Astrocyte (in vitro differentiated cells and primary cell): ENCODE measurements at regions not wholly inside any gene's neighbourhood (a gene's known extent, or its start where the extent isn't known, plus 50 kb on each side); places are given as distances from the start of the nearest gene placed in this dataset.

Experiments used
- DNase-seq: peaks from one replicate; pipeline ENCODE4 v3.0.0-alpha.2; 2010; ENCODE audit warnings: low read depth
- FAIRE-seq: peaks from 2 replicates; lab custom pipeline; 2011; peaks lifted over from hg19 to GRCh38; lab: Jason Lieb, UNC
- H2AFZ ChIP-seq: 2 replicates; pipeline ENCODE4 v1.6.0; 2012; ENCODE audit warnings: low read depth, low read length, inconsistent platforms
- H3K27ac ChIP-seq: 2 replicates; pipeline ENCODE4 v1.5.1; 2011; ENCODE audit warnings: low read depth, low read length, inconsistent platforms
- H3K27me3 ChIP-seq: 2 replicates; pipeline ENCODE4 v1.6.0; 2011; ENCODE audit warnings: low read length, inconsistent platforms; ENCODE audit not compliant: insufficient read depth
- H3K36me3 ChIP-seq: 2 replicates; pipeline ENCODE4 v1.5.1; 2011; ENCODE audit warnings: low read length, inconsistent platforms; ENCODE audit not compliant: insufficient read depth
- H3K4me1 ChIP-seq: 2 replicates; pipeline ENCODE4 v1.5.1; 2011; ENCODE audit warnings: low read length, inconsistent platforms; ENCODE audit not compliant: insufficient read depth
- H3K4me2 ChIP-seq: 2 replicates; pipeline ENCODE4 v1.6.0; 2012; ENCODE audit warnings: low read length, inconsistent platforms
- H3K4me3 ChIP-seq: 2 replicates; pipeline ENCODE4 v1.5.1; 2011; ENCODE audit warnings: low read depth, mild to moderate bottlenecking, low read length, inconsistent platforms; ENCODE audit not compliant: insufficient read depth
- H3K79me2 ChIP-seq: 2 replicates; pipeline ENCODE4 v1.6.0; 2012; ENCODE audit warnings: mild to moderate bottlenecking, low read length, inconsistent platforms; ENCODE audit not compliant: insufficient read depth
- H3K9ac ChIP-seq: 2 replicates; pipeline ENCODE4 v1.6.0; 2012; ENCODE audit warnings: mild to moderate bottlenecking, low read length, inconsistent platforms
- H3K9me3 ChIP-seq: 2 replicates; pipeline ENCODE4 v1.5.1; 2012; ENCODE audit warnings: low read depth, mild to moderate bottlenecking, low read length, inconsistent platforms; ENCODE audit not compliant: insufficient read depth
- H4K20me1 ChIP-seq: 2 replicates; pipeline ENCODE4 v1.6.0; 2012; ENCODE audit warnings: low read length, inconsistent platforms; ENCODE audit not compliant: insufficient read depth
- H3K27ac Mint-ChIP-seq: one replicate; pipeline ENCODE4 v1.8.0; 2021; ENCODE audit warnings: mild to moderate bottlenecking, mixed read lengths; ENCODE audit not compliant: unreplicated experiment
- H3K27me3 Mint-ChIP-seq: one replicate; pipeline ENCODE4 v1.8.0; 2021; ENCODE audit warnings: low read depth, mixed read lengths; ENCODE audit not compliant: unreplicated experiment
- H3K36me3 Mint-ChIP-seq: one replicate; pipeline ENCODE4 v1.8.0; 2021; ENCODE audit warnings: low read depth, mixed read lengths; ENCODE audit not compliant: unreplicated experiment
- H3K4me1 Mint-ChIP-seq: one replicate; pipeline ENCODE4 v1.8.0; 2021; ENCODE audit warnings: low read depth, mixed read lengths; ENCODE audit not compliant: unreplicated experiment
- H3K4me3 Mint-ChIP-seq: one replicate; pipeline ENCODE4 v1.8.0; 2021; ENCODE audit warnings: mild to moderate bottlenecking, moderate library complexity, mixed read lengths; ENCODE audit not compliant: unreplicated experiment
- H3K9me3 Mint-ChIP-seq: one replicate; pipeline ENCODE4 v1.8.0; 2021; ENCODE audit warnings: mild to moderate bottlenecking, mixed read lengths; ENCODE audit not compliant: unreplicated experiment
- EZH2 ChIP-seq: IDR thresholded peaks from 2 replicates; pipeline ENCODE4 v1.6.1; 2012; ENCODE audit warnings: mild to moderate bottlenecking, low read length, inconsistent platforms; ENCODE audit not compliant: insufficient read depth
- TF ChIP-seq, protein P1 (sequence below): IDR thresholded peaks from 2 replicates; pipeline ENCODE4 v1.5.1; 2011; ENCODE audit warnings: low read depth, mild to moderate bottlenecking, inconsistent platforms, low read length, moderate library complexity; ENCODE audit not compliant: insufficient read depth

DNA sequence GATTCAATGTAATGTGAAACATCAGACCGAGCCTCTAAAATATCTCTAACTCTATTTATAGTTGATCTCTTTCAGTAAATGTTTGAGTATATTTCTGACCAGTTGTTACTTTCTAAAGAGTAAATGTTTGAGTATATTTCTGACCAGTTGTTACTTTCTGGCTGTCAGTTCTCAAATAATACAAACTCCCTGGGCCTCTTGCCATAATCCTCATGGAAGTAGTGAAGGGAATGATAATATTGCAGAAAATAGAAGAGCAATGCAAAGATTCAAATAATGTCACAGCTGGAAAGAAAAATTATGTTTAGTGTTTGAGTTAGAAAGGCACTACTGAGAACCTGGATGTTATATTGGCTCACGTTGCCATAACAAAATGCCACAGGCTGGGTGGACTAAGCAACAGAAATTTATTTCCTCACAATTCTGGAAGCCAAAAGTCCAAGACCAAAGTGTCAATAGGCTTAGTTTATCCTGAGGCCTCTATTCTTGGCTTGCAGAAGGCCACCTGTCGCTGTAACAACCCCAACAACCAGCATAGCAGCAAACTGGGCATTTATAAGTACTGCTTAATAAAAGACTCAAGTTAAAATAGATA lies 470.6 kb upstream of the BCHE start:
- no peaks in the 10 kb centered on the region for H3K4me1 Mint-ChIP-seq
- no peaks in the 10 kb centered on the region for H3K9me3 ChIP-seq
- no peak overlapping the region for H3K4me3 ChIP-seq
- H3K27ac Mint-ChIP-seq: no peak overlapping the region
- no peaks in the 10 kb centered on the region for H3K79me2 ChIP-seq
- H3K4me2 ChIP-seq: no peak overlapping the region
- DNase-seq (no peak), FAIRE-seq (no peak)
- TF ChIP-seq, protein P1, sequence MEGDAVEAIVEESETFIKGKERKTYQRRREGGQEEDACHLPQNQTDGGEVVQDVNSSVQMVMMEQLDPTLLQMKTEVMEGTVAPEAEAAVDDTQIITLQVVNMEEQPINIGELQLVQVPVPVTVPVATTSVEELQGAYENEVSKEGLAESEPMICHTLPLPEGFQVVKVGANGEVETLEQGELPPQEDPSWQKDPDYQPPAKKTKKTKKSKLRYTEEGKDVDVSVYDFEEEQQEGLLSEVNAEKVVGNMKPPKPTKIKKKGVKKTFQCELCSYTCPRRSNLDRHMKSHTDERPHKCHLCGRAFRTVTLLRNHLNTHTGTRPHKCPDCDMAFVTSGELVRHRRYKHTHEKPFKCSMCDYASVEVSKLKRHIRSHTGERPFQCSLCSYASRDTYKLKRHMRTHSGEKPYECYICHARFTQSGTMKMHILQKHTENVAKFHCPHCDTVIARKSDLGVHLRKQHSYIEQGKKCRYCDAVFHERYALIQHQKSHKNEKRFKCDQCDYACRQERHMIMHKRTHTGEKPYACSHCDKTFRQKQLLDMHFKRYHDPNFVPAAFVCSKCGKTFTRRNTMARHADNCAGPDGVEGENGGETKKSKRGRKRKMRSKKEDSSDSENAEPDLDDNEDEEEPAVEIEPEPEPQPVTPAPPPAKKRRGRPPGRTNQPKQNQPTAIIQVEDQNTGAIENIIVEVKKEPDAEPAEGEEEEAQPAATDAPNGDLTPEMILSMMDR: no peak
- TF ChIP-seq EZH2: no peak
- H3K36me3 ChIP-seq: no peaks in the 10 kb centered on the region
- H3K27me3 ChIP-seq: no peaks in the 10 kb centered on the region
- no peaks in the 10 kb centered on the region for H4K20me1 ChIP-seq
- H3K27me3 Mint-ChIP-seq: no peaks in the 10 kb centered on the region
- no peaks in the 10 kb centered on the region for H3K9me3 Mint-ChIP-seq
- H3K4me3 Mint-ChIP-seq: no peak overlapping the region
- H3K36me3 Mint-ChIP-seq: no peaks in the 10 kb centered on the region
- H3K9ac ChIP-seq: no peak overlapping the region
- no peak overlapping the region for H2AFZ ChIP-seq
- H3K4me1 ChIP-seq: no peaks in the 10 kb centered on the region
- no peak overlapping the region for H3K27ac ChIP-seq

DNA sequence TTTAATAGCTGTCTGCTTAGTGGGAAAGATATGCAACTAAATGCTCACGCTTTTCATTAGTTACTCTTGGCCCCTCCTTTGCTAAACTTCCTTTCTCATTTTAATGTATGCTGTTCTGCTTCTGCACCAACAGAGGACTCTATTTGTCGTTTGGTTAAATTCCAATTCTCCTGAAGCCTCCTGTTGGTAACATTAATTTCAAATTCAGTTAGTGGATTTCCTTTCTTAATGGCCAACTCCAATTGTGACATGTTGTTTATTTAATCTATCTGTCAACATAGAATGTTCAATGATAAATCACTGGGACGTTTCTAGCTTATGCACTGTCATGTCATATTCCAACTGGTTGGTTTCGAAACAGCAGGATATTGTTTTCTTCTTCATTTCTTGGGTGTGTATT lies 467.4 kb upstream of the BCHE start:
- Histone ChIP-seq H3K27ac (no peak overlapping the region), H3K9me3 (no peaks in the 10 kb centered on the region), H3K79me2 (no peaks in the 10 kb centered on the region), H3K36me3 (no peaks in the 10 kb centered on the region), H3K9ac (no peak overlapping the region), H3K4me1 (no peaks in the 10 kb centered on the region), H4K20me1 (no peaks in the 10 kb centered on the region), H3K27me3 (no peaks in the 10 kb centered on the region), H3K4me3 (no peak overlapping the region), H3K4me2 (no peak overlapping the region), H2AFZ (no peak overlapping the region)
- Mint-ChIP-seq H3K4me1 (no peaks in the 10 kb centered on the region), H3K36me3 (no peaks in the 10 kb centered on the region), H3K27ac (no peak overlapping the region), H3K27me3 (no peaks in the 10 kb centered on the region), H3K4me3 (no peak overlapping the region), H3K9me3 (no peaks in the 10 kb centered on the region)
- no peak for DNase-seq
- FAIRE-seq: no peak
- no peak for TF ChIP-seq EZH2
- TF ChIP-seq, protein P1: no peak

DNA sequence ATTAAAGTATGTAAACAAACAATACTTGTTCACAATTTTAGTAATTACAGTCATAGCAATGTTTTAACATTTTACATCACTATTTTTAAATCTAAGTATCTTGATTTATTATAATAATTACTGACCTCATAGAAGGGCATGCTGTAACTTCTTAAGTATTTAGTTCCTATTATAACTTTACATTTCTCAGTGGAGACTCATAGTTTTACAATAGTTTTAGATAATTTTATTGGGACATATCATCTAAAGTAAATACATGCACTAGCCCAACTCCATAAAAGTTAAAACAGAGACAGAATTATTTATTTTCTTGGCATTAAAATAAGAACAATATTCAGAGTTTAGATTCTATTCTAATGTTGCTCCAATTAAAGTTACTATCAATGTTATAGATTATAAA lies 466.5 kb upstream of the BCHE start:
- Mint-ChIP-seq H3K36me3 (no peaks in the 10 kb centered on the region), H3K4me1 (no peaks in the 10 kb centered on the region), H3K9me3 (no peaks in the 10 kb centered on the region), H3K27ac (no peak overlapping the region), H3K4me3 (no peak overlapping the region), H3K27me3 (no peaks in the 10 kb centered on the region)
- H3K27me3 ChIP-seq: no peaks in the 10 kb centered on the region
- no peak overlapping the region for H3K4me3 ChIP-seq
- no peaks in the 10 kb centered on the region for H4K20me1 ChIP-seq
- H3K4me2 ChIP-seq: no peak overlapping the region
- H3K9ac ChIP-seq: no peak overlapping the region
- no peaks in the 10 kb centered on the region for H3K79me2 ChIP-seq
- H3K36me3 ChIP-seq: no peaks in the 10 kb centered on the region
- no peak overlapping the region for H2AFZ ChIP-seq
- TF ChIP-seq EZH2: no peak
- TF ChIP-seq, protein P1: no peak
- H3K4me1 ChIP-seq: no peaks in the 10 kb centered on the region
- DNase-seq: no peak
- FAIRE-seq: no peak
- H3K9me3 ChIP-seq: no peaks in the 10 kb centered on the region
- no peak overlapping the region for H3K27ac ChIP-seq
